ENCODE measurements at regions not wholly inside any gene's neighbourhood (a gene's known extent, or its start where the extent isn't known, plus 50 kb on each side); places are given as distances from the start of the nearest gene placed in this dataset.

DNA sequence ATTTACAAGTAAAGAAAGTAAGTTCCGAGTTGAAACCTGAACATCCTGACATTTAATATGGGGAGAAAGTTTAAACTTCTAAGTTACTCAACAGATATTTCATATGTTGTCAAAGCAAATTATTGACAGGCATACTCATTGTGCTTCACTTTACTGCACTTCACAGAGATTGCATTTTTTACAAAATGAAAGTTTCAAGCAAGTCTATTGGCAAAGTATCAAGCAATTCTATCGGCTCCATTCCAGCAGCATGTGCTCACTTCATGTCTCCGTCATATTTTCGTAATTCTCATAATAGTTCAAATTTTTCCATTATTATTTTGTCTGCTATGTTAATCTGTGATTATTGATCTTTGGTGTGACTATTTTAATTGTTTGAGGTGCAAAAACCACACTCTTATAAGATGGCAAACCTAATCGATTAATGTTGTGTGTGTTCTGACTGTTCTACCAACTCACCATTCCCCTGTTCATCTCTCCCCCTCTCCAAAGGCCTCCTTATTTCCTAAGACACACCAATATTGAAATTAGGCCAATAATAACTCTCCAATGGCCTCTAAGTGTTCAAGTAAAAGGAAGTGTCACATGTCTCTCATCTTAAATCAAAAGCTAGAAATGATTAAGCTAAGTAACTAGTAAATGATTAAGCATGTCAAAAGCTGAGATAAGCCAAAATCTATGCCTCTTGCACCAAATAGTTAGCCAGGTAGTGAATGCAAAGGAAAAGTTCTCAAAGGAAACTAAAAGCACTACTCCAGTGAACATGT is 68.2 kb upstream of the BCL9 start:
- Mint-ChIP-seq H3K4me1 (no peaks in the 10 kb centered on the region), H3K27ac (no peak overlapping the region), H3K9me3 (no peaks in the 10 kb centered on the region), H3K36me3 (ENCODE audit: low read depth) (no peaks in the 10 kb centered on the region), H3K4me3 (no peak overlapping the region), H3K27me3 (ENCODE audit: low read depth, poor library complexity) (no peaks in the 10 kb centered on the region)
- TF ChIP-seq, protein P1, sequence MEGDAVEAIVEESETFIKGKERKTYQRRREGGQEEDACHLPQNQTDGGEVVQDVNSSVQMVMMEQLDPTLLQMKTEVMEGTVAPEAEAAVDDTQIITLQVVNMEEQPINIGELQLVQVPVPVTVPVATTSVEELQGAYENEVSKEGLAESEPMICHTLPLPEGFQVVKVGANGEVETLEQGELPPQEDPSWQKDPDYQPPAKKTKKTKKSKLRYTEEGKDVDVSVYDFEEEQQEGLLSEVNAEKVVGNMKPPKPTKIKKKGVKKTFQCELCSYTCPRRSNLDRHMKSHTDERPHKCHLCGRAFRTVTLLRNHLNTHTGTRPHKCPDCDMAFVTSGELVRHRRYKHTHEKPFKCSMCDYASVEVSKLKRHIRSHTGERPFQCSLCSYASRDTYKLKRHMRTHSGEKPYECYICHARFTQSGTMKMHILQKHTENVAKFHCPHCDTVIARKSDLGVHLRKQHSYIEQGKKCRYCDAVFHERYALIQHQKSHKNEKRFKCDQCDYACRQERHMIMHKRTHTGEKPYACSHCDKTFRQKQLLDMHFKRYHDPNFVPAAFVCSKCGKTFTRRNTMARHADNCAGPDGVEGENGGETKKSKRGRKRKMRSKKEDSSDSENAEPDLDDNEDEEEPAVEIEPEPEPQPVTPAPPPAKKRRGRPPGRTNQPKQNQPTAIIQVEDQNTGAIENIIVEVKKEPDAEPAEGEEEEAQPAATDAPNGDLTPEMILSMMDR (IDR thresholded peaks at IDR 0.05) = no peak
- DNase-seq = no peak

DNA sequence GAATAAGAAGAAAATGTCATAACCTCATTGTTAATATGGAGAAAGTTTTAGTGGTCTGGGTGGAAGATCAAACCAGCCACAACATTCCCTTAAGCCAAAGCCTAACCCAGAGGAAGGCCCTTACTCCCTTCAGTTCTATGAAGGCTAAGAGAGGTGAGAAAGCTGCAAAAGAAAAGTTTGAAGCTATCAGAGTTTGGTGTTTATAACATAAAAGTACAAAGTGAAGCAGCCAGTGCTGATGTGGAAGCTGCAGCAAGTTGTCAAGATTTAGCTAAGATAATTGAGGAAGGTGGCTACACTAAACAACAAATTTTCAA is 67.6 kb upstream of the BCL9 start:
- Mint-ChIP-seq H3K4me3 (no peak overlapping the region), H3K4me1 (no peaks in the 10 kb centered on the region), H3K27me3 (ENCODE audit: low read depth, poor library complexity) (no peaks in the 10 kb centered on the region), H3K9me3 (no peaks in the 10 kb centered on the region), H3K36me3 (ENCODE audit: low read depth) (no peaks in the 10 kb centered on the region), H3K27ac (no peak overlapping the region)
- TF ChIP-seq, protein P1 (IDR thresholded peaks at IDR 0.05) = no peak
- DNase-seq = no peak

DNA sequence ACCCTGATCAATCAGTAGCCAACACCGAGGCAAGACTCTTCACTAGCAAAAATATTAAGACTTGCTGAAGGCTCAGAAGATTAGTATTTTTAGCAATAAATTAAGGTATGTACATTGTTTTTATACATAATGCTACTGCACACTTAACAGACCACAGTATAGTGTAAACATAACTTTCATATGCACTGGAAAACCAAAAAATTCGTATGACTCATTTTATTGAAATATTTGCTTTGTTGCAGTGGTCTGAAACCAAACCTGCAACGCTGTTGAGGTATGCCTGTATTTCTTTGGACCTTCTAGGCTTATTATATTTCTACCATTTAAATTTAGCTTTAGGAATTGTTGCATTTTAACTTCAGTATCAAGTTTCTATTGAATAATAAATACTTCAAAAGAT is 65.8 kb upstream of the BCL9 start:
- H3K4me3 Mint-ChIP-seq = no peak overlapping the region
- H3K36me3 Mint-ChIP-seq (ENCODE audit: low read depth) = no peaks in the 10 kb centered on the region
- TF ChIP-seq, protein P1 (IDR thresholded peaks at IDR 0.05) = no peak
- DNase-seq = no peak
- no peaks in the 10 kb centered on the region for H3K9me3 Mint-ChIP-seq
- no peak overlapping the region for H3K27ac Mint-ChIP-seq
- no peaks in the 10 kb centered on the region for H3K4me1 Mint-ChIP-seq
- no peaks in the 10 kb centered on the region for H3K27me3 Mint-ChIP-seq (ENCODE audit: low read depth, poor library complexity)

DNA sequence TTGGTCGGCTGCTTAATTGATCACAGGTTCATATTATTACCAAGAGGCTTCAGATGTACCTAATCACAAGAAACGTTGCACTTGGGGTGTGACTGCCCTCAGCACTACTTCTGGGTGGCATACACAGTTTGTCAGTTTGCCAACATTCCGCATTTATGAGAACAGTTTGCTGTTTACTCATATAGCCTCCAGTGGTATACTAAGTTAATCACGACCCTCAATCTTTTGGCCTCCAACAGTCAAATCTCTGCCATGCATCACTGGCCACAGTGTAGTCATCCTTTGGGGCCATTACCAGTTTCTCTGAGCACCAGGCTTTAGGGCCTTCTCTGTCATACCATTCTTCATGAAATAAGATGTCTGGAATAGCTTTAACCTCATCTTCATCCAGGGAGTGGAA is 62.8 kb upstream of the BCL9 start:
- Mint-ChIP-seq H3K36me3 (ENCODE audit: low read depth) (no peaks in the 10 kb centered on the region), H3K4me3 (no peak overlapping the region), H3K9me3 (no peaks in the 10 kb centered on the region)

DNA sequence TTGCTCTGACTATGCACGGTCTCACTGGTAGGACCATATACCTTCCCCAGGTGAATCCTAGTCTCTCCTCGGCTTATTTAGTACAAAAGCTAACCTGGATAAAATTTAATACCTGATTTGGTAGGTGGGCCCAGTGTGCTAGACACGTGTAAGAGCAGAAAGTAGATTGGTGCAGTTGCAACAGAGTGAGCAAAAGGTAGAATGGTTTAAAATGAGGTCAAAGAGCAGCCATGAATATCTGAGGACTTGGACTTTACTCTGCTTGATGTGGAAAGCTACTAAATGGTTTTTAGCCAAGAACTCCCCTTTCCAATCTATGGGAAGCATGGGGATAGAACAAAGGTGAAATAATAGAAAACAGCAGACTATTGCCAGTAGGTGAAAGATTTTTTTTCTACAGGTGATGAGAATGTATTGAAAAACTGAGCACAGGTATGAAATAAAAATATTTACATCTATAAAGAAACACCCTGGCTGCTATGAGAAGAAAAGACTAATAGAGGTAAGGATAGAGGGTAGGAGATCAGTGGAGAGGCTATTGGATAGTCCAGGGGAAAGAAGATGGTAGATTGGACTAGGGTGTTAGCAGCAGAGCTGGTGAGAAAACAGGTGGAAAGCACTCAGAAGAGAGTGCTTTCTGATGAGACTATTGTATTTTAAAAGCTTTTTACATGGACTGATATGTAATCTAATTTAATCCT is 61.3 kb upstream of the BCL9 start:
- TF ChIP-seq, protein P1 (IDR thresholded peaks at IDR 0.05) = no peak
- Mint-ChIP-seq H3K27me3 (ENCODE audit: low read depth, poor library complexity) (no peaks in the 10 kb centered on the region), H3K36me3 (ENCODE audit: low read depth) (no peaks in the 10 kb centered on the region), H3K27ac (no peak overlapping the region), H3K9me3 (no peaks in the 10 kb centered on the region), H3K4me3 (no peak overlapping the region), H3K4me1 (no peaks in the 10 kb centered on the region)
- DNase-seq = no peak

More for the DNA sequence above, 62.8 kb upstream of the BCL9 start:
- H3K4me1 Mint-ChIP-seq = no peaks in the 10 kb centered on the region
- TF ChIP-seq, protein P1 (IDR thresholded peaks at IDR 0.05) = no peak
- no peaks in the 10 kb centered on the region for H3K27me3 Mint-ChIP-seq (ENCODE audit: low read depth, poor library complexity)
- no peak for DNase-seq
- no peak overlapping the region for H3K27ac Mint-ChIP-seq

DNA sequence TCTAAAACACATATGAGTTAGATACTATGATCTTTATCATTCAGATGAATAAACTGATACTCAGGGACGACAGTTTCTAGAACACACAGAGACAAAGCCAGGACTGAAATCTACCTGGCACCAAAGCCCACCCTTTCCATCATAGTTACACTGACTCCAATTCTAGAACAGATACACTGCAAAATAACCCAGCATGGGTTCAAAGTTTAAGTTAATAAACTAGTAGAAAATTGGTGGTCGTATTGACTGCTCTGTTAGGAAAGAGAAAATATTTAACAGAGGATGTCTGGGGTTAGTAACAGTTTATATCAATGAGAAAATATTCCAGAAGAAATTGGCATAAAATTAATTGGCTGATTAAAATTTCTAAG is 60.8 kb upstream of the BCL9 start:
- H3K27me3 Mint-ChIP-seq (ENCODE audit: low read depth, poor library complexity) = no peaks in the 10 kb centered on the region
- no peaks in the 10 kb centered on the region for H3K4me1 Mint-ChIP-seq
- H3K36me3 Mint-ChIP-seq (ENCODE audit: low read depth) = no peaks in the 10 kb centered on the region
- no peak overlapping the region for H3K4me3 Mint-ChIP-seq
- TF ChIP-seq, protein P1 (IDR thresholded peaks at IDR 0.05) = no peak
- no peak for DNase-seq
- no peaks in the 10 kb centered on the region for H3K9me3 Mint-ChIP-seq
- no peak overlapping the region for H3K27ac Mint-ChIP-seq
